Activated CD4-positive, alpha-beta T cell treated with anti-CD3 and anti-CD28 coated beads, Interleukin-2, amount 50 U/mL, for 1 hour (primary cell): ENCODE measurements at regions not wholly inside any gene's neighbourhood (a gene's known extent, or its start where the extent isn't known, plus 50 kb on each side); places are given as distances from the start of the nearest gene placed in this dataset.

Experiments
- DNase-seq: peaks from one replicate; pipeline ENCODE4 v3.0.0-alpha.2; 2020

- no peak for DNase-seq
Observed at GRCh38 chrX:39176105-39176504, 374.8 kb downstream of the MID1IP1 start.

DNA sequence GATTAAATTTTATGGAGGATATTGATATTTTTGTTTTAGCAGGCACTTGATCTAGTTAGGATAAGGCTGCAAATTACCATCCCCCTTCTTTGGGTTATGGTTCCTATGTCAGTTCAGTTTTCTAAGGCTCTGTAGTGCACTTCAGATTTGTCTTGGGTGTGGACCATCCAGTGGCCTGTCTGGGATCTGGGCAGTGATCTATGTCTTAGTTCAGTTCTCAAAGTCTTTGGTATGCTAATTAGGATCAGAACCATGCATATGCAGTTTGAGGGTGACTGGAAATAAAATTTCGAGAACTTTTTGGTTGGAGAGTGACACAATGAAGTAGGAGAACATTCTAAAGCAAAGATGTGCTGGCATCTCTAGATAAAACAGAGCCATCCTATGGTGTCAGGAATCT, 388.2 kb downstream of the MID1IP1 start:
- no peak for DNase-seq

GRCh38 chrX:39194673-39195072, 393.4 kb downstream of the MID1IP1 start:
- DNase-seq, result no peak

DNA sequence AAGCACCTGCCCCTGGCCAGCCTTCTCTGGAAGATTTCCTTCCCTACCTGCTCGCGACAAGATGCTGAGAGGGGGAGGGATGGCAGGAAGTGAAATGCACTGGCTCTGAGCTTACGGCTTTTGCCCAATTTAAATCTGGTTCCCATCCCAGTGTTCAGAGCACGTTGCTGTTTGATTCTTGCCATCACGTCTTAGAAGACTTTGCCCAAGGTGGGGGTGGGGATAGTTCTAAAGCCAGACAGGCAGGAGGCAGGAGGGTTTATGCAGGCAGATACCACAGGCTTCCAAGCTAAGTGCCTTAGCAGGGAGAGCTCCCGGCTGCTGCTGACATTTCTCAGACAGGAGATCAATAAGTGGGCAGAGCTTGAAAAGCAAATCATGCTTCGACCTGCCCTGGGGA, 393.9 kb downstream of the MID1IP1 start:
- no peak for DNase-seq

- peak; percentile 19 for DNase-seq
Observed at GRCh38 chrX:39196192-39197102, 395.2 kb downstream of the MID1IP1 start.

DNA sequence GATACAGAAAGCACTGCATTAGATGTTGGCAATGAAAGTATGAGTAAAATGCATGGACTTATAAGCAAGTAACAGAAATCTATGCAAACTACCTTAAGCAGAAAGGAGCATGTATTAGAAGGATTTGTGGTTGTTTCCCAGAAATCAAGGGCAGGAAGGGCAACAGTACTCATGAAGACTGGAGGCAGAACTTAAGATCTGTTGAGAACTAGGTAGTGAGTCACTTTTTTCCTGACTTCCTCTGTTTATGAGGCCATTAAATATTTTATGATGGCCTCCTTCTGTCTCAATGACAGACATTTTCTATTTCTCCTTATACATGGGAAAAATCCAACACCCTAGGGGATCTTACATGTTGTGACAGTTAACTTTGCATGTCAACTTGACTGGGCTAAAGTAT, 398.2 kb downstream of the MID1IP1 start:
- no peak for DNase-seq

GRCh38 chrX:39201305-39201990, 400.2 kb downstream of the MID1IP1 start:
- DNase-seq, result no peak

GRCh38 chrX:39202641-39203040, 401.4 kb downstream of the MID1IP1 start:
- no peak for DNase-seq

- no peak for DNase-seq
Observed at GRCh38 chrX:39203427-39203826, 402.2 kb downstream of the MID1IP1 start.

GRCh38 chrX:39204353-39204752, 403.1 kb downstream of the MID1IP1 start:
- no peak for DNase-seq

- no peak for DNase-seq
Observed at GRCh38 chrX:39204945-39205344, 403.7 kb downstream of the MID1IP1 start.

DNA sequence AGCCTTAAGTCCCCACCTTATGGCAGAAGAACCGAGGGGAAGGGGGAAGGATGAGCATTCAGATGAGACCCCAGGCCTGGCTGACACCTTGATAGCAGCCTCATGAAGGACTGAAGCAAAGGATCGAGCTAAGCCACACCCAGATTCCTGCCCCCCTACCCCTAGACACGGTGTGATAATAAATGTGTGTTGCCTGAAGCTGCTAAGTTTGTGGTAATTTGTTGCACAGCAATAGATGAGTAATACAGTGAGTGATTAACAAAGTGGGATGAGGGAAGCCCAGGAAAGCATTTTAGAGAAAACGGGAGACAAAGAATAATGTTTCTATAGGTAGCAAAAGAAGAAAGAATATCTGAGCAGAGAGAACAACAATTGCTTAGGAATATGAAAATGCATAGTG, 404.2 kb downstream of the MID1IP1 start:
- no peak for DNase-seq

DNA sequence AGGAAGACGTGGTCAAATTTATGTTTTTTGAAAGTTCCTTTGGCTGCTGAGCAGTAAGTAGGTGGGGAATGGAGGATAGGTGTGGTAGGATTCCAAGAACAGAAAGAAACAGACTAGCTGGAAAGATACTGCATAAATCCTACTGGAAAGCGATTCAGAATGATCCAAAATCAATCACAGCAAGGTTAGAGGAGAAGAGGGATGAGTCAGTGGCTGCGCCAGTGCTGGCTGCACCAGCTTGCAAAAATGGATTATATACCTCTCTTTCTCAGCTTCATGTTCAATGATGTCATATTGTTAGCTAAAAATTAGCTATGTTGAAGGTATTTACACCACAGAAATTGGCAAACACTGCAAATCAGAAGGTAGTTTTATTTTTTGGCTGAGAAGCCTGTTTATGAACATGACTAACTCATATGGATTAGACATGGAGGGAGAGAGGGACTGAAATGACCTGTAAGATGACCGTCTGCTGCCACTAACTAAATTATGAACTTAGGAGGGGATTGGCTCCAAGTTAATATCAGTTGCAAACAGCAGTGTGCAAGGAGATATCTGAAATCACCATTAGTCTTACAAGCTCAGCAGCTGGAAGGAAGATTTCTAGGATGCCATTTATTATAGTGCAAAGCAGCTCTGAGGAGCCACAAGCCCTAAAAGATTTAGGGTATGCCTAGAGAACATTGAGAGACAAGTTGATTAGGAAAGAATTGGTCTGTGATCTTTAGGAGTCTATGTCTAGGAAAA, 405.3 kb downstream of the MID1IP1 start:
- DNase-seq, result no peak

DNA sequence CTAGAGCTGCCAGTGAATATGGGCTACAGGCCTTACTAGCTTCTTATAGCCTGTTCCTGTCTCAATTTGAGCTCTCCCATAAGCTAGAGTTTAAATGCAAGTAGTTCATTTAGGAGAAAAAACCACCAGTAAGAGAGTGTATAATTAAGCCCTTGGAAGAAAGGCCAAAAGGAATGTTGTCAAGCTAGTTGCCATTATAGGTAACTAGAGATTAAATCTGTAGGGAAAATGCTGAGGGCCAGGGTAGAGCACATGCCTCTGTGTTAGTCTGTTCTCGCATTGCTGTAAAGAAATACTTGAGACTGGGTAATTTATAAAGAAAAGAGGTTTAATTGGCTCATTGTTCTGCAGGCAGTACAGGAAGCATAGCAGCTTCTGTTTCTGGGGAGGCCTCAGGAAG, 410.2 kb downstream of the MID1IP1 start:
- no peak for DNase-seq

DNA sequence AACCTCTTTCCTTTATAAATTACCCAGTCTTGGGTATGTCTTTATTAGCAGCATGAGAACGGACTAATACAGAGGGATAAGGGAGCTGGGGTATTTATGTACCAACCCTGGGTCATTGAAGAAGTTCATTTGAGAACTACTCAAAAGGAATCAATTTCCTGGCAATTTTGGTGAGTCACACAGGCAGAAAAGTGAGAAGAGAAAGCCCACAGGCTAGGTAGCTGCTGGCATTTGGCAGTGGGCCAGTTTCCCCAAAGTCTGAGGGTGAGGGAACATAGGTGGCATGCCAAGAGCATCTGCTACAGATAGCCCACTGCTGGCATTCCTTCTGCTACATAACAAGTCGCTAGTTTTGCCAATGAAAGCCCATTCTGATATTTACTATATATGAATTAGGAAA, 411.2 kb downstream of the MID1IP1 start:
- no peak for DNase-seq

- DNase-seq, result no peak
Observed at GRCh38 chrX:39214387-39215126, 413.3 kb downstream of the MID1IP1 start.

DNA sequence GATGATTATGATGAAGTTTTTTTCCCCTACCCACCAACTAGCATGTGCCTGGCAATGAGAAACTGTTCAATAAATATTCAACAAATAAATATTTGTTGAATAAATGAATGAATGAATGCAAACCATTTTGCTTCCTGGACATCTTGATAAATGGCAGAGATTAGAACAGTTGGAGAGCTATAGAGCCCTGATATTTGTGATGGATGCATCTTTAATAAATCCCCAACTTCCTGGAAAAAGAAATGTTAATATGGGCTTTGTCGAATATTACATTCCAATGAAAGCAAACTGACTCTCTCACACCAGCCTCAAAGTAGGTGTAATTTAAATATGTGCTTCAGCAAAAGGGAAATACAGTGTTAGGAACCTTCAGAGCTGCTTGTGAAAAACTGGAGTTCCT, 419.7 kb downstream of the MID1IP1 start:
- no peak for DNase-seq

- no peak for DNase-seq
Observed at GRCh38 chrX:39222346-39223113, 421.3 kb downstream of the MID1IP1 start.

DNA sequence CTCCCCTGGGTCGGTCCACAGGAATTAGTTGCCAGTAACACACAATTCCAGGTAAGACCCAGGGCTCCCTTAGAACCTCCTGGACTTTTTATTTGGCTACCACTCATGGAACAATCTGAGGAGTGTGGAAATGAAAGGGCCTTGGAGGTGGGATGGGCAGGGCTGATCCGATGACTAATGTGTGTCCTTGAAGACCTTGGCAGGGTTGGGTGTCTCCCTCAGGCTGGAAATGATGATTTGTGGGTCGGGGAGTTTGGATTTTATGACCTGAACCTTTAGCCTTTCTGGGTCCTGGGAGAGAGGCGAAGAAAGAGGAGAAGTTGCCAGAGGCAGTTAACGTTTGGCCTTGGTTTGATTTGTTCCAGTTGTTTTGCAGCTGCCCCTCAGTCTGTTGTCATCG, 425.0 kb downstream of the MID1IP1 start:
- DNase-seq, result no peak

DNA sequence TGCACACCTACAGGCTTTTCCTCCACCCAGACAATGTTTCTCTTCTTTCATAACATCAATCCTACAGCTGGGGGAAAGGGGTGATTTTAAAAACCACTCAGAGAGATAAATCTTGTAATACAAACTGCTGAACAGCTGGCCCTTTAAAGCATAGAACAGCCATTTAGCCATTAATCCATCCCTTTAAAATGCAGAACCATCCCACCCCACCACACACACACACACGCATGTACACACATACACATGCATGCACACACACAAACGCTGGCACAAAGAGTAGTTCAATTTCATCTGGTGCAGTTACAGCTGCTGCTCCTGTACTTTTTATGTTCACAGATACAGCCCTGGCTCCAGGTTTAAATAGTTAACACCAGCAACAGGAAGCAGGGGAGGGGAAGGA, 426.1 kb downstream of the MID1IP1 start:
- no peak for DNase-seq

DNA sequence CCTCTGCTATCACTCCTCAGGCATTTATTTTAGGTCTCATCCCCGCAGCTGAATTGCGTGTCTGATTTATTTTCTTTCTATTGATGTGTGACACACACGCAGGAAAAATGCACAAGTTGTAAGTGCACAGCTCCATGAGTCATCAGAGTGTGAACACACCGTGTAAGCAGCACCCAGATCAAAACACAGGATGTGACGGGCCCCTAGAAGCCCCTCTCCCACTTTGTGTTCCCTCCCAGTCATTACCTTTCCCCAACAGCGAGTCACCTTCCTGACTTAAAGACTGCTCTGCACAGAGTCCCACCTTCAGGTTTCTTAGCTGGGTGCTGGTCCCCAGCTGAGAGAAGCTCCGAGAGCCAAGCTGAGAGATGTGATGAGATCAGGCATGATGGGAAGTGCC, 436.7 kb downstream of the MID1IP1 start:
- DNase-seq, result no peak

DNA sequence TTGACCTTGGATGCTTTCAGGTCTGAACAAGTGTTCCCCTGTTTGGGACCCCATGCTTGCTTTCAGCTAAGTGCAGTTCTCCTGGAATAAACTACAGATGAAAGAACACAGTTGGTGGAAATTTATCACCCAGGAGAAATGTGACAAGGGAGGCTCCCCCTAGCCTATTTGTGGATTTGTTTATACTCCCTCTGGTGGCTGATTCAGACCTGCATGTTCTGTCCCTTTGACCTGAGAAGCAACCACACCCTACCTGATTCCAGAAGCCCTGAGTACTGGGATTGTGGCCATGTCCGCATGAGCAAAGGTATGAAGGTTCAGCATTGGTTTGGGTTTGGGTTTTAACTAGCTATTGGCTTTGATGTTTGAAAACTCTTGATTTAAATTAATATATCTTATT, 440.9 kb downstream of the MID1IP1 start:
- no peak for DNase-seq
